Heart right ventricle (tissue), 16 donors: ENCODE measurements at regions not wholly inside any gene's neighbourhood (a gene's known extent, or its start where the extent isn't known, plus 50 kb on each side); places are given as distances from the start of the nearest gene placed in this dataset.

ENCODE experiments used
- ATAC-seq, 8 donors: fragments of 200-7000 bp; cut with Tn5 transposase; one replicate each; pipeline ENCODE4 v1.9.1; 2020; ENCODE audit warnings: mild to moderate bottlenecking in 8 of 8, moderate library complexity in 8 of 8, moderate number of reproducible peaks in 1 of 8
- DNase-seq, 2 donors: peaks; one replicate each; pipeline ENCODE4 v3.0.0-alpha.2; 2020
- H3K27ac ChIP-seq, 10 donors: fragments of 200-600 bp; sonication (generic) in 2 of 10; one replicate each; pipeline versions ENCODE4 v1.5.0 to v1.8.0; 2020 to 2022; ENCODE audit warnings: mild to moderate bottlenecking in 3 of 10
- H3K27me3 ChIP-seq, 7 donors: fragments of 200-600 bp; one replicate each; pipeline ENCODE4 v1.8.0; 2021 to 2022; ENCODE audit warnings: mild to moderate bottlenecking in 2 of 7
- H3K36me3 ChIP-seq, 9 donors: fragments of 200-600 bp; sonication (generic) in 1 of 9; one replicate each; pipeline versions ENCODE4 v1.5.0 to v1.8.0; 2020 to 2022; ENCODE audit warnings: mild to moderate bottlenecking in 2 of 9
- H3K4me1 ChIP-seq, 9 donors: fragments of 200-600 bp; sonication (generic) in 1 of 9; one replicate each; pipeline versions ENCODE4 v1.5.0 to v1.8.0; 2020 to 2022; ENCODE audit warnings: mild to moderate bottlenecking in 4 of 9
- H3K4me3 ChIP-seq, 10 donors: fragments of 200-600 bp; sonication (generic) in 2 of 10; one replicate each; pipeline versions ENCODE4 v1.5.0 to v1.8.0; 2020 to 2022; ENCODE audit warnings: mild to moderate bottlenecking in 7 of 10, moderate library complexity in 2 of 10
- H3K9me3 ChIP-seq, 11 donors: fragments of 200-600 bp in 10 of 11; sonication (generic) in 2 of 11; one replicate each; pipeline versions ENCODE4 v1.5.0 to v1.8.0; 2013 to 2022; ENCODE audit warnings: mild to moderate bottlenecking in 2 of 11, control low read depth in 1 of 11, moderate library complexity in 1 of 11
- whole genome bisulfite sequencing, 2 donors: extraction: QIAGEN DNeasy Blood & Tissue Kit; methylation state at CpG; one replicate each; pipeline ENCODE4 v1.1.7; 2013; ENCODE audit warnings: inconsistent platforms in 1 of 2; 5-methylcytosine and 5-hydroxymethylcytosine counted together
- intact Hi-C, 10 donors: fragments of 100-400 bp; cut with DNase I; formaldehyde crosslinking; loops; one replicate each; pipeline versions ENCODE4 v1.11.1 to v1.14.2; 2022
- TF ChIP-seq, protein P1 (sequence below), 9 donors: fragments of 200-600 bp; sonication (generic) in 2 of 9; IDR thresholded peaks; one replicate each; pipeline versions ENCODE4 v1.5.0 to v1.8.0; 2021 to 2022; ENCODE audit warnings: antibody characterized with exemption in 9 of 9, mild to moderate bottlenecking in 5 of 9, moderate library complexity in 1 of 9
- donor health status: Arrhythmogenic right ventricular cardiomyopathy.
- donor health status: ischemic (EF 13 %, LVEDD 7.1; RV severe dilation, severe dysfunction).
- donor health status: healthy with polysubstance abuse.
- donor health status: DM: no; HTN: yes; CAD: no.
- donor health status: DM: no; HTN: no; CAD: no.
- donor health status: ischemic (EF 25% LVEDD 6.9; RV normal size, moderate dysfunction).
- donor health status: ischemic (EF 25% LVEDD 5.7; RV mildly dilated, moderate dysfunction).
- donor health status: healthy.
- donor health status: DM: yes; HTN: yes; CAD: no.
- donor health status: Ischemic cardiomyopathy.
- donor health status: ischemic (EF 35%, LVEDD 5.7; RV mildly dilated, moderate dysfunction).
- donor health status: nonischemic (EF 11% LVEDD 7.7; RV severe dilation, severe dysfunction).
- donor health status: DM: yes; HTN: yes; CAD: no.
- donor health status: PGD.
- donor health status: ischemic (EF 29% LVEDD 5.4; RV normal size, mild dysfunction).
- donor health status: nonischemic (EF 23%, LVEDD 6.1; RV moderate dilation, normal function).

DNA sequence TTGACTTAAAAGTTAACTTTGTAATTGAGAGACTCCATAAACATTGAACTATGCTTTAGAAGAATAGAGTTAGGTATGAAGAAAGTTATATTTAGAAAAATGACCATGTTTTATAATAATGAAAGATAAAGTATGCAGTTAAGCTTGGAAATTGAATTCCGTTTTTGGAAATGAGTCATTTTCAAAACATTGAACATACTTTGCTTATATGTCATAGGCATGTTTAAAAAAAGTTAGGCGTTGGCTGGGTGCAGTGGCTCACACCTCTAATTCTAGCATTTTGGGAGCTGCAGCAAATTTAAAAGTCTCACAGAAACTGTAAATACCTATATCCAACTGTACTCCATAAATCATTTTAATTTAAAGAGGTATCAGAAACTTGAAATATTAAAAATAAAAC, 607.4 kb downstream of the CBLN2 start:
- TF ChIP-seq, protein P1, sequence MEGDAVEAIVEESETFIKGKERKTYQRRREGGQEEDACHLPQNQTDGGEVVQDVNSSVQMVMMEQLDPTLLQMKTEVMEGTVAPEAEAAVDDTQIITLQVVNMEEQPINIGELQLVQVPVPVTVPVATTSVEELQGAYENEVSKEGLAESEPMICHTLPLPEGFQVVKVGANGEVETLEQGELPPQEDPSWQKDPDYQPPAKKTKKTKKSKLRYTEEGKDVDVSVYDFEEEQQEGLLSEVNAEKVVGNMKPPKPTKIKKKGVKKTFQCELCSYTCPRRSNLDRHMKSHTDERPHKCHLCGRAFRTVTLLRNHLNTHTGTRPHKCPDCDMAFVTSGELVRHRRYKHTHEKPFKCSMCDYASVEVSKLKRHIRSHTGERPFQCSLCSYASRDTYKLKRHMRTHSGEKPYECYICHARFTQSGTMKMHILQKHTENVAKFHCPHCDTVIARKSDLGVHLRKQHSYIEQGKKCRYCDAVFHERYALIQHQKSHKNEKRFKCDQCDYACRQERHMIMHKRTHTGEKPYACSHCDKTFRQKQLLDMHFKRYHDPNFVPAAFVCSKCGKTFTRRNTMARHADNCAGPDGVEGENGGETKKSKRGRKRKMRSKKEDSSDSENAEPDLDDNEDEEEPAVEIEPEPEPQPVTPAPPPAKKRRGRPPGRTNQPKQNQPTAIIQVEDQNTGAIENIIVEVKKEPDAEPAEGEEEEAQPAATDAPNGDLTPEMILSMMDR (IDR thresholded peaks at IDR 0.05) = no peak
- WGBS, 2 donors = 63 to 77% methylated on average over 2 of the region's 2 CpGs
- Histone ChIP-seq H3K27ac (no peak overlapping the region), H3K9me3 (peaks cover 0 to 20% (median 0%) of the 10 kb centered on the region in 11 donors), H3K4me3 (no peak overlapping the region), H3K36me3 (no peaks in the 10 kb centered on the region), H3K27me3 (no peaks in the 10 kb centered on the region), H3K4me1 (no peaks in the 10 kb centered on the region)
- ATAC-seq = no peak
- intact Hi-C loops = no loop called here
- no peak for DNase-seq

DNA sequence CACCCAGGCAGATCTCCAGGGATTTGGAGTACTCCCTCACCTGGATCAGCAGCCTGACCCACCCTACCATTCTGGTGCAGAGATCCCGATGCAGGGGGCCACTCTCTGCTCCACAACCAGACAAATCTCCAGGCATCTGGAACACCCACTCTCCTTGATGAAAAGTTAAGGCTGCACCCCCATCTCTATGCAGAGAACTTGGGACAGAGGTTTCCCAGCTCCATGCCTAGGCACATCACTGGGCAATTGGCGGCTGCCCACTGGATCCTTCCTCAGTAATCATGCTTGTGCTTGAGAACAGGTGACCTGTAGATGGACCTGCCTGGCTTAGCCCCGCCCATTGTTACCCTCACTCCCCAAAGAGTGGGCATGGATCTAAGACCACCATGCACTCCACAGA, 624.9 kb downstream of the CBLN2 start:
- no peaks in the 10 kb centered on the region for H3K36me3 ChIP-seq
- H3K9me3 ChIP-seq = peaks cover 0 to 43% (median 10%) of the 10 kb centered on the region in 11 donors
- WGBS, 2 donors = 78 to 82% methylated on average over 3 of the region's 3 CpGs
- TF ChIP-seq, protein P1 (IDR thresholded peaks at IDR 0.05) = no peak
- no peak overlapping the region for H3K27ac ChIP-seq
- DNase-seq (no peak), ATAC-seq (no peak)
- no peak overlapping the region for H3K4me3 ChIP-seq
- intact Hi-C loops = no loop called here
- no peaks in the 10 kb centered on the region for H3K27me3 ChIP-seq
- H3K4me1 ChIP-seq = no peaks in the 10 kb centered on the region

DNA sequence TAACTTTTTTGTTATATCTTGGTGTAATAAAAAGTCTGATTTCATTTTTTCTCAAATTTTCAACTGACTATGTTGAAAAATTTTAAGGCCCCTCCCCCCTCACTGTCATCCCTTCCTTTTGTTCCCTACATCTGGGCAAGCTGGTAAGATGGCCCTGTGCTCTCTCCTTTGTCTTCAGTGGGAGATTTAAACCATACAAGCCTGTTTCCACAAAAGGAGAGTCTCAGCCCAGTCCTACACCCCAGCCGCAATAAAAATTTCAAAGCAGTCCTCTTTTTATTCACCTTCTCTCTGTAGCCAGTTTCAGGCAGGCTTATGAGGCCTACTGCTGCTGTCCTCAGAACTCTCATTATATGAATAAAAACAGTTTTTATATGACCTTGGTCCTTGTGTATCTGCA, 630.5 kb downstream of the CBLN2 start:
- no peak for DNase-seq
- intact Hi-C loops = no loop called here
- H3K9me3 ChIP-seq = peaks cover 0 to 8% (median 0%) of the 10 kb centered on the region in 11 donors
- no peak overlapping the region for H3K4me3 ChIP-seq
- H3K36me3 ChIP-seq = no peaks in the 10 kb centered on the region
- H3K27ac ChIP-seq = no peak overlapping the region
- ATAC-seq = no peak
- no peaks in the 10 kb centered on the region for H3K27me3 ChIP-seq
- WGBS, 2 donors = 93% methylated on average over 1 of the region's 1 CpG
- TF ChIP-seq, protein P1 (IDR thresholded peaks at IDR 0.05) = no peak
- no peaks in the 10 kb centered on the region for H3K4me1 ChIP-seq

DNA sequence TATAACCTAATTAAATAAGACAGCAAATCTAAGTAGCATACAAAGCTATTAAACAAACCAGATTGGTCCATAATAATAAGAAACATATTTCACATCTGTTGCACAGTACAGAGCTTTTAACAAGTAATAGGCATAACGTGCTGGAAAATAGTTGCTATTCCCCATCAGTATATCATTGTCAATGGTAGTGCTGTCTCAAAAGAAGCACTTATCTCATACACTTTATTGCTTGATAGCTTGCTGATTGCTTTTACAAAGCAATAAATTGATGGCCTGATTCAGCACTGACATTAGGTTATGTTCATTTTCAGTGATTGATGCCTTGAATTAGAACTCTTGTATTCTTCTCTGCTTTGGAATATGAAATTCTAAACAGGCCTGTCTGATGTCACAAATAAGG, 641.7 kb downstream of the CBLN2 start:
- intact Hi-C loops = no loop called here
- no peaks in the 10 kb centered on the region for H3K4me1 ChIP-seq
- ATAC-seq = no peak

More for the DNA sequence above, 641.7 kb downstream of the CBLN2 start:
- Histone ChIP-seq H3K9me3 (peaks cover 0 to 9% (median 0%) of the 10 kb centered on the region in 11 donors), H3K36me3 (no peaks in the 10 kb centered on the region), H3K4me3 (no peak overlapping the region), H3K27ac (no peak overlapping the region), H3K27me3 (no peaks in the 10 kb centered on the region)
- DNase-seq = no peak
- TF ChIP-seq, protein P1 (IDR thresholded peaks at IDR 0.05) = no peak
- 58 to 67% methylated on average over 1 of the region's 1 CpG for WGBS, 2 donors
